ENCODE measurements at regions not wholly inside any gene's neighbourhood (a gene's known extent, or its start where the extent isn't known, plus 50 kb on each side); places are given as distances from the start of the nearest gene placed in this dataset.

DNA sequence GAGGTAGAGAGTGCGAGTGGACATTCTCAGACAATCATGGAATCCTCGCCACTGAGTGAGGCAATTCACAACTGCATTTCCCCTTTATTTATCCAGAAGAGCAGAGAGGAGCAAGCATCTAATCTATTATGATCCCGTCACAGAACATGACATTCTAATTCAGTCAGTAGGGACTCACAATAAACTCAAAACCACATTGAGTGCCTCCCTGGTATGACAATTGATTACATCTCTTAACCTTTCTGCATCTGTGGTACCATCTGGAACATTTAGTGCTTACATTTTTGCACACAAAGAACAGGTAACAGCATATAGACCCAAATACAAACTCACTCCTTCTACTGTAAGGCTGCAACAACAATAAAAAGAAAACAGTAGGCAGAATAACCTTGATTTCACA is 517.2 kb downstream of the GBE1 start:
- intact Hi-C loops (cut with micrococcal nuclease; ENCODE audit: unreplicated experiment), result loop anchor here (5.0 kb wide), 1 partner anchor 457 kb away; no protein-coding TSS in a partner anchor
- no peaks in the 10 kb centered on the region for H3K4me1 ChIP-seq (ENCODE audit: control insufficient read depth, insufficient read depth, low read length)
- H3K36me3 ChIP-seq (ENCODE audit: control insufficient read depth, insufficient read depth, low read length), result no peaks in the 10 kb centered on the region
- ATAC-seq (no peak), DNase-seq (ENCODE audit: low read depth, low spot score) (no peak)
- in situ Hi-C loops (cut with HindIII; ENCODE audit: low pct_unique_long_range_greater_than_20kb, low sequenced_read_pairs), result no loop called here
- no TSS peak for BruUV-seq (replicated peaks)
- H3K4me3 ChIP-seq (ENCODE audit: low read depth in 2 of 2, low read length in 2 of 2), result no peak overlapping the region
- ChIA-PET CTCF (no interaction called here), POLR2A (no interaction called here)
- TF ChIP-seq, protein P1, sequence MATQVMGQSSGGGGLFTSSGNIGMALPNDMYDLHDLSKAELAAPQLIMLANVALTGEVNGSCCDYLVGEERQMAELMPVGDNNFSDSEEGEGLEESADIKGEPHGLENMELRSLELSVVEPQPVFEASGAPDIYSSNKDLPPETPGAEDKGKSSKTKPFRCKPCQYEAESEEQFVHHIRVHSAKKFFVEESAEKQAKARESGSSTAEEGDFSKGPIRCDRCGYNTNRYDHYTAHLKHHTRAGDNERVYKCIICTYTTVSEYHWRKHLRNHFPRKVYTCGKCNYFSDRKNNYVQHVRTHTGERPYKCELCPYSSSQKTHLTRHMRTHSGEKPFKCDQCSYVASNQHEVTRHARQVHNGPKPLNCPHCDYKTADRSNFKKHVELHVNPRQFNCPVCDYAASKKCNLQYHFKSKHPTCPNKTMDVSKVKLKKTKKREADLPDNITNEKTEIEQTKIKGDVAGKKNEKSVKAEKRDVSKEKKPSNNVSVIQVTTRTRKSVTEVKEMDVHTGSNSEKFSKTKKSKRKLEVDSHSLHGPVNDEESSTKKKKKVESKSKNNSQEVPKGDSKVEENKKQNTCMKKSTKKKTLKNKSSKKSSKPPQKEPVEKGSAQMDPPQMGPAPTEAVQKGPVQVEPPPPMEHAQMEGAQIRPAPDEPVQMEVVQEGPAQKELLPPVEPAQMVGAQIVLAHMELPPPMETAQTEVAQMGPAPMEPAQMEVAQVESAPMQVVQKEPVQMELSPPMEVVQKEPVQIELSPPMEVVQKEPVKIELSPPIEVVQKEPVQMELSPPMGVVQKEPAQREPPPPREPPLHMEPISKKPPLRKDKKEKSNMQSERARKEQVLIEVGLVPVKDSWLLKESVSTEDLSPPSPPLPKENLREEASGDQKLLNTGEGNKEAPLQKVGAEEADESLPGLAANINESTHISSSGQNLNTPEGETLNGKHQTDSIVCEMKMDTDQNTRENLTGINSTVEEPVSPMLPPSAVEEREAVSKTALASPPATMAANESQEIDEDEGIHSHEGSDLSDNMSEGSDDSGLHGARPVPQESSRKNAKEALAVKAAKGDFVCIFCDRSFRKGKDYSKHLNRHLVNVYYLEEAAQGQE (IDR thresholded peaks at IDR 0.05; ENCODE audit: insufficient read depth in 1 of 2, low read depth in 2 of 2, low read length in 1 of 2), result no peak
- TF ChIP-seq POLR2AphosphoS5 (IDR thresholded peaks at IDR 0.05; ENCODE audit: low read depth, low read length) (no peak), SIN3A (IDR thresholded peaks at IDR 0.05; ENCODE audit: borderline replicate concordance, insufficient read depth, low read depth, low read length) (no peak), TCF7L2 (IDR thresholded peaks at IDR 0.05; ENCODE audit: low read depth, low read length) (no peak)
- TF ChIP-seq, protein P2, sequence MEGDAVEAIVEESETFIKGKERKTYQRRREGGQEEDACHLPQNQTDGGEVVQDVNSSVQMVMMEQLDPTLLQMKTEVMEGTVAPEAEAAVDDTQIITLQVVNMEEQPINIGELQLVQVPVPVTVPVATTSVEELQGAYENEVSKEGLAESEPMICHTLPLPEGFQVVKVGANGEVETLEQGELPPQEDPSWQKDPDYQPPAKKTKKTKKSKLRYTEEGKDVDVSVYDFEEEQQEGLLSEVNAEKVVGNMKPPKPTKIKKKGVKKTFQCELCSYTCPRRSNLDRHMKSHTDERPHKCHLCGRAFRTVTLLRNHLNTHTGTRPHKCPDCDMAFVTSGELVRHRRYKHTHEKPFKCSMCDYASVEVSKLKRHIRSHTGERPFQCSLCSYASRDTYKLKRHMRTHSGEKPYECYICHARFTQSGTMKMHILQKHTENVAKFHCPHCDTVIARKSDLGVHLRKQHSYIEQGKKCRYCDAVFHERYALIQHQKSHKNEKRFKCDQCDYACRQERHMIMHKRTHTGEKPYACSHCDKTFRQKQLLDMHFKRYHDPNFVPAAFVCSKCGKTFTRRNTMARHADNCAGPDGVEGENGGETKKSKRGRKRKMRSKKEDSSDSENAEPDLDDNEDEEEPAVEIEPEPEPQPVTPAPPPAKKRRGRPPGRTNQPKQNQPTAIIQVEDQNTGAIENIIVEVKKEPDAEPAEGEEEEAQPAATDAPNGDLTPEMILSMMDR (IDR thresholded peaks at IDR 0.05), result no peak
- H3K27ac ChIP-seq (ENCODE audit: low read length), result no peak overlapping the region
- H3K9me3 ChIP-seq (ENCODE audit: control insufficient read depth, insufficient read depth, low read depth, low read length), result no peaks in the 10 kb centered on the region
- no peaks in the 10 kb centered on the region for H3K27me3 ChIP-seq (ENCODE audit: control insufficient read depth, insufficient read depth, low read length)

DNA sequence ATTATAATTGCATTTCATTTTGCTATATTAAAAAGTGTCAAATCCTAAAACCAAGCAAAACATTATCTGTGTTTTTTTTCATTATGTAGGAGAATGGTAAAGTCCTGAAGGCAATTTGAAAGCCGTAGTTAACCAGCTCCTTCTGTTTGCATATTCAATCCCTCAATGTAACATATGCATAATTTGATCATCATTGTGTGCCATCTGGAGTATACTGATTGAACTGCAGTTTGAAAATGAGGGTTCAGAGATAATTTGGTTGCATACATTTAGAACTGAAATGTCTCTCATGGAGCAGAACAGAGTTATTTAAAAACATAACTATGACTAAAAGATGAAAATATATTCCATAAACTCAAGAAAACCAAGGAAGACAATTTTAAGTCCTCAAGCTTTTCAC is 518.6 kb downstream of the GBE1 start:
- POLR2A ChIA-PET, result no interaction called here
- TF ChIP-seq, protein P2 (IDR thresholded peaks at IDR 0.05), result peak; percentile 41; the same call in 1 of the 2 replicates
- TF ChIP-seq, protein P1 (IDR thresholded peaks at IDR 0.05; ENCODE audit: insufficient read depth in 1 of 2, low read depth in 2 of 2, low read length in 1 of 2), result no peak
- Histone ChIP-seq H3K27ac (ENCODE audit: low read length) (no peak overlapping the region), H3K4me1 (ENCODE audit: control insufficient read depth, insufficient read depth, low read length) (no peaks in the 10 kb centered on the region), H3K27me3 (ENCODE audit: control insufficient read depth, insufficient read depth, low read length) (no peaks in the 10 kb centered on the region), H3K9me3 (ENCODE audit: control insufficient read depth, insufficient read depth, low read depth, low read length) (no peaks in the 10 kb centered on the region), H3K36me3 (ENCODE audit: control insufficient read depth, insufficient read depth, low read length) (no peaks in the 10 kb centered on the region), H3K4me3 (ENCODE audit: low read depth in 2 of 2, low read length in 2 of 2) (no peak overlapping the region)
- intact Hi-C loops (cut with micrococcal nuclease; ENCODE audit: unreplicated experiment) (loop anchor here (5.0 kb wide), 1 partner anchor 456 kb away; no protein-coding TSS in a partner anchor), in situ Hi-C loops (cut with HindIII; ENCODE audit: low pct_unique_long_range_greater_than_20kb, low sequenced_read_pairs) (no loop called here)
- no TSS peak for BruUV-seq (replicated peaks)
- DNase-seq (ENCODE audit: low read depth, low spot score) (no peak), ATAC-seq (no peak)
- CTCF ChIA-PET, result no interaction called here

All from Panc1 (cell line).